ENCODE measurements at regions not wholly inside any gene's neighbourhood (a gene's known extent, or its start where the extent isn't known, plus 50 kb on each side); places are given as distances from the start of the nearest gene placed in this dataset.

GRCh38 chr5:64437496-64437895 lies 68.3 kb upstream of the RGS7BP start:
- no peak for ATAC-seq
- DNase-seq (ENCODE audit: low spot score) = no peak

GRCh38 chr5:64451551-64451950 lies 54.3 kb upstream of the RGS7BP start:
- ATAC-seq = no peak
- no peak for DNase-seq (ENCODE audit: low spot score)

GRCh38 chr5:64453405-64453804 lies 52.4 kb upstream of the RGS7BP start:
- ATAC-seq (peak; percentile 63), DNase-seq (ENCODE audit: low spot score) (no peak)

All from left lobe of liver (tissue), 2 donors.